H1 (cell line): ENCODE measurements at regions not wholly inside any gene's neighbourhood (a gene's known extent, or its start where the extent isn't known, plus 50 kb on each side); places are given as distances from the start of the nearest gene placed in this dataset.

ENCODE experiments used
- JUN ChIP-seq: IDR thresholded peaks from 2 replicates; pipeline ENCODE4 v1.6.1; 2011; ENCODE audit warnings: low read depth, mild to moderate bottlenecking, improper control_type of control experiment, low read length
- JUND ChIP-seq: IDR thresholded peaks from 2 replicates; pipeline ENCODE4 v1.6.1; 2011; ENCODE audit warnings: mild to moderate bottlenecking, improper control_type of control experiment, low read length
- RBBP5 ChIP-seq: IDR thresholded peaks from 2 replicates; pipeline ENCODE4 v1.7.1; 2012; ENCODE audit warnings: low read depth, mild to moderate bottlenecking, inconsistent platforms, low read length, moderate library complexity, borderline replicate concordance
- RFX5 ChIP-seq: IDR thresholded peaks from 2 replicates; pipeline ENCODE4 v1.6.1; 2011; ENCODE audit warnings: low read depth, low read length, improper control_type of control experiment, borderline replicate concordance
- RNF2 ChIP-seq: fragments of 200-900, 300-1000 bp; sonication (generic); IDR thresholded peaks from 2 replicates; pipeline ENCODE4 v1.7.1; 2016; ENCODE audit warnings: borderline replicate concordance, low read depth, mild to moderate bottlenecking, antibody characterized with exemption, low read length; ENCODE audit not compliant: poor library complexity, severe bottlenecking; ENCODE audit errors: missing control alignments
- TEAD4 ChIP-seq: IDR thresholded peaks from 2 replicates; pipeline ENCODE4 v1.6.1; 2012; ENCODE audit warnings: low read depth, low read length, inconsistent platforms, mixed read lengths

DNA sequence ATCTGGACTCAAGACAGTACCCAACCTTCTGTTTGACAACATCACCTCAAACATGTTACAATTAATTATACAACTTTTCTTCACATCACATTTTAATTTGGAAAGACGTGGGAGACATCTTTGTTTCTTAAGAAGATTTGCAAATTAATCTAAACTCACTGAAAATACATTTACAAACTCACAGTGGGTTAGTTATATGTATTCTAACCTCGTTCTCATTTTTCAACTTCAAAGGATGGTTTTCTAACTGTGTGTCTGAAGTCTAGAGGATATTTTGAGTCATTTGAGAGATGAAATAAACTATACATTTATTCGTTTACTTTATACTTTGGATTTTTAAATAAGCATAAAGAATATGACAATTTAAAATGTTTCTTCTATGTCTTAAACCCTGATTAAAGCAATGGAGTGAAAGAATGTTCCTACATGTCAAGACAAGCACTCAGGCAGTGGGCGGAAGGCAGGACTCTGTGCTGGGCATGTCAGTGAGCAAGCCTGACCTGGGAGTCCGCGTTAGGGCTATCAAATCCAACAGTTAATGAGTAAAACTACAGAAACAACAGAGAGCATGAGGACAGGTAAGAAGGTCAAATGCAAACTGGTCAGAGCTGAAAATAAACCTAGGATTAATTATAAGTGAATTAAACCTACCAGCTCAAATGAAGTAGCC lies 76.5 kb upstream of the CTTNBP2NL start (continued):
- TF ChIP-seq JUN (no peak), RNF2 (no peak), TEAD4 (no peak), RFX5 (no peak), RBBP5 (no peak), JUND (no peak)
